ENCODE measurements at regions not wholly inside any gene's neighbourhood (a gene's known extent, or its start where the extent isn't known, plus 50 kb on each side); places are given as distances from the start of the nearest gene placed in this dataset.

DNA sequence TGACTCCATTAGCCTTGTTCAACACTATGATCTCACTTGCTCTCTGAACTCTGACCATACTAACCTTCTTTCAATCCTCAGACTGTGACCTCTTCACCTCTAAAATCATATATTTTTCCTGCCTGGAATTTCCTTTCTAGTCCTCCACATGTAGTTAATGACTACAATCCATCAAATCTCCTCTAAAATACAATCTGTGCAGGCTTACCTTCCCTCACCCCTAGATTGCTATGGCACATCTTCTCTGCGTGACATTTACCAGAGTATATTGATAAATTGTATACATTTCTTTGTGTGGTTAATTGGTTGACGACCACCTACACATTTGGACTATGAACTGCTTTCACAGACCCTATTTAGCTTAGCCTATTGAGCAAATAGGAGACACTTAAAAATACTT is 1330.2 kb upstream of the TENM4 start:
- ChIA-PET CTCF (no interaction called here), POLR2A (no interaction called here)
- ATAC-seq (no peak), DNase-seq (ENCODE audit: low read depth, low spot score) (no peak)
- TF ChIP-seq, protein P1, sequence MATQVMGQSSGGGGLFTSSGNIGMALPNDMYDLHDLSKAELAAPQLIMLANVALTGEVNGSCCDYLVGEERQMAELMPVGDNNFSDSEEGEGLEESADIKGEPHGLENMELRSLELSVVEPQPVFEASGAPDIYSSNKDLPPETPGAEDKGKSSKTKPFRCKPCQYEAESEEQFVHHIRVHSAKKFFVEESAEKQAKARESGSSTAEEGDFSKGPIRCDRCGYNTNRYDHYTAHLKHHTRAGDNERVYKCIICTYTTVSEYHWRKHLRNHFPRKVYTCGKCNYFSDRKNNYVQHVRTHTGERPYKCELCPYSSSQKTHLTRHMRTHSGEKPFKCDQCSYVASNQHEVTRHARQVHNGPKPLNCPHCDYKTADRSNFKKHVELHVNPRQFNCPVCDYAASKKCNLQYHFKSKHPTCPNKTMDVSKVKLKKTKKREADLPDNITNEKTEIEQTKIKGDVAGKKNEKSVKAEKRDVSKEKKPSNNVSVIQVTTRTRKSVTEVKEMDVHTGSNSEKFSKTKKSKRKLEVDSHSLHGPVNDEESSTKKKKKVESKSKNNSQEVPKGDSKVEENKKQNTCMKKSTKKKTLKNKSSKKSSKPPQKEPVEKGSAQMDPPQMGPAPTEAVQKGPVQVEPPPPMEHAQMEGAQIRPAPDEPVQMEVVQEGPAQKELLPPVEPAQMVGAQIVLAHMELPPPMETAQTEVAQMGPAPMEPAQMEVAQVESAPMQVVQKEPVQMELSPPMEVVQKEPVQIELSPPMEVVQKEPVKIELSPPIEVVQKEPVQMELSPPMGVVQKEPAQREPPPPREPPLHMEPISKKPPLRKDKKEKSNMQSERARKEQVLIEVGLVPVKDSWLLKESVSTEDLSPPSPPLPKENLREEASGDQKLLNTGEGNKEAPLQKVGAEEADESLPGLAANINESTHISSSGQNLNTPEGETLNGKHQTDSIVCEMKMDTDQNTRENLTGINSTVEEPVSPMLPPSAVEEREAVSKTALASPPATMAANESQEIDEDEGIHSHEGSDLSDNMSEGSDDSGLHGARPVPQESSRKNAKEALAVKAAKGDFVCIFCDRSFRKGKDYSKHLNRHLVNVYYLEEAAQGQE (IDR thresholded peaks at IDR 0.05; ENCODE audit: insufficient read depth in 1 of 2, low read depth in 2 of 2, low read length in 1 of 2): no peak
- no peak for TF ChIP-seq POLR2AphosphoS5 (IDR thresholded peaks at IDR 0.05; ENCODE audit: low read depth, low read length)
- TF ChIP-seq, protein P2, sequence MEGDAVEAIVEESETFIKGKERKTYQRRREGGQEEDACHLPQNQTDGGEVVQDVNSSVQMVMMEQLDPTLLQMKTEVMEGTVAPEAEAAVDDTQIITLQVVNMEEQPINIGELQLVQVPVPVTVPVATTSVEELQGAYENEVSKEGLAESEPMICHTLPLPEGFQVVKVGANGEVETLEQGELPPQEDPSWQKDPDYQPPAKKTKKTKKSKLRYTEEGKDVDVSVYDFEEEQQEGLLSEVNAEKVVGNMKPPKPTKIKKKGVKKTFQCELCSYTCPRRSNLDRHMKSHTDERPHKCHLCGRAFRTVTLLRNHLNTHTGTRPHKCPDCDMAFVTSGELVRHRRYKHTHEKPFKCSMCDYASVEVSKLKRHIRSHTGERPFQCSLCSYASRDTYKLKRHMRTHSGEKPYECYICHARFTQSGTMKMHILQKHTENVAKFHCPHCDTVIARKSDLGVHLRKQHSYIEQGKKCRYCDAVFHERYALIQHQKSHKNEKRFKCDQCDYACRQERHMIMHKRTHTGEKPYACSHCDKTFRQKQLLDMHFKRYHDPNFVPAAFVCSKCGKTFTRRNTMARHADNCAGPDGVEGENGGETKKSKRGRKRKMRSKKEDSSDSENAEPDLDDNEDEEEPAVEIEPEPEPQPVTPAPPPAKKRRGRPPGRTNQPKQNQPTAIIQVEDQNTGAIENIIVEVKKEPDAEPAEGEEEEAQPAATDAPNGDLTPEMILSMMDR (IDR thresholded peaks at IDR 0.05): no peak
- no peak for TF ChIP-seq TCF7L2 (IDR thresholded peaks at IDR 0.05; ENCODE audit: low read depth, low read length)
- no peak for TF ChIP-seq SIN3A (IDR thresholded peaks at IDR 0.05; ENCODE audit: borderline replicate concordance, insufficient read depth, low read depth, low read length)
- H3K9me3 ChIP-seq (ENCODE audit: control insufficient read depth, insufficient read depth, low read depth, low read length): no peaks in the 10 kb centered on the region
- H3K4me1 ChIP-seq (ENCODE audit: control insufficient read depth, insufficient read depth, low read length): no peaks in the 10 kb centered on the region
- H3K36me3 ChIP-seq (ENCODE audit: control insufficient read depth, insufficient read depth, low read length): no peaks in the 10 kb centered on the region
- H3K27ac ChIP-seq (ENCODE audit: low read length): no peak overlapping the region
- BruUV-seq (replicated peaks): no TSS peak
- in situ Hi-C loops (cut with HindIII; ENCODE audit: low pct_unique_long_range_greater_than_20kb, low sequenced_read_pairs) (no loop called here), intact Hi-C loops (cut with micrococcal nuclease; ENCODE audit: unreplicated experiment) (no loop called here)
- no peaks in the 10 kb centered on the region for H3K27me3 ChIP-seq (ENCODE audit: control insufficient read depth, insufficient read depth, low read length)
- no peak overlapping the region for H3K4me3 ChIP-seq (ENCODE audit: low read depth in 2 of 2, low read length in 2 of 2)

DNA sequence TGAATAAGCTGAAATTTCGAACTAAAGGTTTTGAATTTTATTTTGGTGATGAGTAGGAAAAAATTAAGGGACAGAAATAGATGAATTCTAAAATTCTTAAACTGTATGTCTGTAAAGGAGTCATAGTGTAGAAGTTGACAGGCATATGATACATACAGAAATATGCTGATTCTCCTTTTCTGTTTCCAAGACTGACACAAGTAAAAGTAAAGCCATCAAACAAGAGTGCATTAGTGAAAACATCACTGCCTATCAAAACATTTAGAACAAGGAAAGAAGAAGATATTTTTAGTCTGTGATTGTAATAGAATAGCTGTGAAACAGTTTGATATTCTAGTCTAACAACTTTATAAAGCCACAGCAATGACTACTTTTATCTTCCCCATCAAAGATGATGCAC is 1318.0 kb upstream of the TENM4 start:
- Histone ChIP-seq H3K27ac (ENCODE audit: low read length) (no peak overlapping the region), H3K4me3 (ENCODE audit: low read depth in 2 of 2, low read length in 2 of 2) (no peak overlapping the region), H3K4me1 (ENCODE audit: control insufficient read depth, insufficient read depth, low read length) (no peaks in the 10 kb centered on the region), H3K27me3 (ENCODE audit: control insufficient read depth, insufficient read depth, low read length) (no peaks in the 10 kb centered on the region), H3K36me3 (ENCODE audit: control insufficient read depth, insufficient read depth, low read length) (no peaks in the 10 kb centered on the region), H3K9me3 (ENCODE audit: control insufficient read depth, insufficient read depth, low read depth, low read length) (no peaks in the 10 kb centered on the region)
- in situ Hi-C loops (cut with HindIII; ENCODE audit: low pct_unique_long_range_greater_than_20kb, low sequenced_read_pairs) (no loop called here), intact Hi-C loops (cut with micrococcal nuclease; ENCODE audit: unreplicated experiment) (no loop called here)
- TF ChIP-seq POLR2AphosphoS5 (IDR thresholded peaks at IDR 0.05; ENCODE audit: low read depth, low read length) (no peak), SIN3A (IDR thresholded peaks at IDR 0.05; ENCODE audit: borderline replicate concordance, insufficient read depth, low read depth, low read length) (no peak), TCF7L2 (IDR thresholded peaks at IDR 0.05; ENCODE audit: low read depth, low read length) (no peak)
- TF ChIP-seq, protein P1 (IDR thresholded peaks at IDR 0.05; ENCODE audit: insufficient read depth in 1 of 2, low read depth in 2 of 2, low read length in 1 of 2): no peak
- TF ChIP-seq, protein P2 (IDR thresholded peaks at IDR 0.05): no peak
- DNase-seq (ENCODE audit: low read depth, low spot score) (no peak), ATAC-seq (no peak)
- ChIA-PET POLR2A (no interaction called here), CTCF (no interaction called here)
- no TSS peak for BruUV-seq (replicated peaks)

All from Panc1 (cell line).